ENCODE measurements at regions not wholly inside any gene's neighbourhood (a gene's known extent, or its start where the extent isn't known, plus 50 kb on each side); places are given as distances from the start of the nearest gene placed in this dataset.

DNA sequence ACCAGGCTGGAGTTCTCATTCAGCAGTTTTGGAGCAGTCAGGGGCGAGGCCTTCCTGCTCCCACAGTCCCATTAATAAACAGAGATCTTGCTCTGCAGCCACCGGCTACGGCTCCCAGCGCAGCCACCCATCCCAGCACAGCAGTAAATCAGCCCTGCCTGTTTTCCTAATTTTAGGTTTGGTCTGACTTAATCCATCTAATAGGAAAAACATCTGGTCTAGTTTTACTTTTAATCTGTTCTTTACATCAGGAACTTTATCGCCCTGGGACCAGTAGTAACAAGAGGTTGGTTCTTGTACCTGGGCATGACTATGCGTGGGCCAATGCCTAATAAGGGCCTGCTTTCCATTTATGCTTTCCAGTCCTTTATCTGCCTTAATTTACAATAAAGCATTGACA lies 264.0 kb upstream of the DPH6 start:
- TF ChIP-seq, protein P1, sequence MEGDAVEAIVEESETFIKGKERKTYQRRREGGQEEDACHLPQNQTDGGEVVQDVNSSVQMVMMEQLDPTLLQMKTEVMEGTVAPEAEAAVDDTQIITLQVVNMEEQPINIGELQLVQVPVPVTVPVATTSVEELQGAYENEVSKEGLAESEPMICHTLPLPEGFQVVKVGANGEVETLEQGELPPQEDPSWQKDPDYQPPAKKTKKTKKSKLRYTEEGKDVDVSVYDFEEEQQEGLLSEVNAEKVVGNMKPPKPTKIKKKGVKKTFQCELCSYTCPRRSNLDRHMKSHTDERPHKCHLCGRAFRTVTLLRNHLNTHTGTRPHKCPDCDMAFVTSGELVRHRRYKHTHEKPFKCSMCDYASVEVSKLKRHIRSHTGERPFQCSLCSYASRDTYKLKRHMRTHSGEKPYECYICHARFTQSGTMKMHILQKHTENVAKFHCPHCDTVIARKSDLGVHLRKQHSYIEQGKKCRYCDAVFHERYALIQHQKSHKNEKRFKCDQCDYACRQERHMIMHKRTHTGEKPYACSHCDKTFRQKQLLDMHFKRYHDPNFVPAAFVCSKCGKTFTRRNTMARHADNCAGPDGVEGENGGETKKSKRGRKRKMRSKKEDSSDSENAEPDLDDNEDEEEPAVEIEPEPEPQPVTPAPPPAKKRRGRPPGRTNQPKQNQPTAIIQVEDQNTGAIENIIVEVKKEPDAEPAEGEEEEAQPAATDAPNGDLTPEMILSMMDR (IDR thresholded peaks at IDR 0.05 in 2 of 3, conservative IDR thresholded peaks at IDR 0.05 in 1 of 3; ENCODE audit: insufficient read depth in 2 of 3, low read depth in 1 of 3, low read length in 3 of 3): no peak
- TF ChIP-seq NR2F6 (CRISPR knock-in tag; IDR thresholded peaks at IDR 0.05): no peak
